IMR-90 (cell line): ENCODE measurements at regions not wholly inside any gene's neighbourhood (a gene's known extent, or its start where the extent isn't known, plus 50 kb on each side); places are given as distances from the start of the nearest gene placed in this dataset.

Source experiments
- ATAC-seq: fragments of 200-7000 bp; cut with Tn5 transposase; 2 replicates; pipeline ENCODE4 v1.9.1; 2020; ENCODE audit warnings: low read depth, mild to moderate bottlenecking, moderate library complexity
- BruUV-seq: library from RNA; stranded (reverse); fragments of 400-500 nt; replicated peaks from 2 replicates; lab custom pipeline; 2021; lab: Mats Ljungman, UMichigan
- CTCF ChIA-PET: fragments of 300-600 bp; formaldehyde crosslinking; extraction: SDS; loops from one replicate; lab custom pipeline; 2021; ENCODE audit warnings: antibody characterized with exemption; lab: Yijun Ruan, JAX
- POLR2A ChIA-PET: fragments of 300-600 bp; sonication (Branson Sonifier 250); formaldehyde crosslinking; loops from one replicate; lab custom pipeline; 2022; ENCODE audit warnings: antibody characterized with exemption; ENCODE audit not compliant: unreplicated experiment; lab: Charles Lee
- DNase-seq: peaks from one replicate; pipeline ENCODE4 v3.0.0; 2013
- H2AFZ ChIP-seq: replicated peaks from 2 replicates; pipeline ENCODE3; 2013; ENCODE audit warnings: low read length, mild to moderate bottlenecking; ENCODE audit not compliant: poor library complexity
- H2AK5ac ChIP-seq: 2 replicates; pipeline ENCODE4 v1.6.1; 2013; ENCODE audit warnings: low read depth, low read length, inconsistent platforms
- H2AK9ac ChIP-seq: replicated peaks from 2 replicates; pipeline ENCODE3; 2013; ENCODE audit warnings: mild to moderate bottlenecking, low read depth, low read length, moderate library complexity; ENCODE audit not compliant: poor library complexity
- H2BK120ac ChIP-seq: 2 replicates; pipeline ENCODE4 v1.6.1; 2013; ENCODE audit warnings: low read depth, low read length, inconsistent platforms
- H2BK15ac ChIP-seq: 3 replicates; pipeline ENCODE4 v1.6.1; 2013; ENCODE audit warnings: low read depth, low read length, inconsistent platforms
- H2BK20ac ChIP-seq: 2 replicates; pipeline ENCODE4 v1.6.1; 2013; ENCODE audit warnings: low read depth, mild to moderate bottlenecking, inconsistent platforms, low read length, moderate library complexity
- H2BK5ac ChIP-seq: 2 replicates; pipeline ENCODE4 v1.6.1; 2013; ENCODE audit warnings: mild to moderate bottlenecking, low read depth, low read length, inconsistent platforms; ENCODE audit not compliant: poor library complexity, severe bottlenecking
- H3K14ac ChIP-seq: replicated peaks from 2 replicates; pipeline ENCODE4 v1.6.1; 2013; ENCODE audit warnings: low read depth, low read length, inconsistent platforms
- H3K18ac ChIP-seq: 2 replicates; pipeline ENCODE4 v1.6.1; 2013; ENCODE audit warnings: low read depth, low read length, control low read depth
- H3K23ac ChIP-seq: 2 replicates; pipeline ENCODE4 v1.6.1; 2013; ENCODE audit warnings: low read depth, low read length, inconsistent platforms
- H3K27ac ChIP-seq: 2 replicates; pipeline ENCODE4 v1.5.1; 2013; ENCODE audit warnings: mild to moderate bottlenecking, control low read depth, low read length; ENCODE audit not compliant: insufficient read depth
- H3K27me3 ChIP-seq: 2 replicates; pipeline ENCODE4 v1.6.1; 2013; ENCODE audit warnings: low read length; ENCODE audit not compliant: control insufficient read depth, insufficient read depth
- H3K36me3 ChIP-seq: 2 replicates; pipeline ENCODE4 v1.6.1; 2013; ENCODE audit warnings: low read length, mixed read lengths; ENCODE audit not compliant: control insufficient read depth, insufficient read depth
- H3K4ac ChIP-seq: 2 replicates; pipeline ENCODE4 v1.6.1; 2013; ENCODE audit warnings: low read depth, low read length, inconsistent platforms
- H3K4me1 ChIP-seq: 2 replicates; pipeline ENCODE4 v1.6.1; 2013; ENCODE audit warnings: low read length, mixed read lengths; ENCODE audit not compliant: control insufficient read depth, insufficient read depth
- H3K4me2 ChIP-seq: 2 replicates; pipeline ENCODE4 v1.6.1; 2013; ENCODE audit warnings: low read depth, mild to moderate bottlenecking, control low read depth, low read length, moderate library complexity
- H3K4me3 ChIP-seq: 2 replicates; pipeline ENCODE4 v1.5.1; 2013; ENCODE audit warnings: low read depth, mild to moderate bottlenecking, control low read depth, low read length, moderate library complexity; ENCODE audit not compliant: insufficient read depth
- H3K56ac ChIP-seq: 2 replicates; pipeline ENCODE4 v1.6.1; 2013; ENCODE audit warnings: low read length, inconsistent platforms; ENCODE audit not compliant: insufficient read depth; ENCODE audit errors: extremely low read depth
- H3K79me1 ChIP-seq, 2 experiments: 2 replicates each; pipeline ENCODE4 v1.6.1; 2013; ENCODE audit warnings: low read length in 2 of 2, inconsistent platforms in 1 of 2, low read depth in 1 of 2
- H3K9ac ChIP-seq: 2 replicates; pipeline ENCODE4 v1.6.1; 2013; ENCODE audit warnings: low read depth, low read length, control low read depth
- H3K9me1 ChIP-seq: 2 replicates; pipeline ENCODE4 v1.6.1; 2013; ENCODE audit warnings: low read length, inconsistent platforms; ENCODE audit not compliant: insufficient read depth
- H3K9me3 ChIP-seq: 2 replicates; pipeline ENCODE4 v1.6.1; 2013; ENCODE audit warnings: low read length; ENCODE audit not compliant: control insufficient read depth, insufficient read depth
- H4K20me1 ChIP-seq: 2 replicates; pipeline ENCODE4 v1.6.1; 2013; ENCODE audit warnings: low read length, inconsistent platforms; ENCODE audit not compliant: insufficient read depth
- H4K5ac ChIP-seq: 2 replicates; pipeline ENCODE4 v1.6.1; 2013; ENCODE audit warnings: mild to moderate bottlenecking, low read depth, low read length, control low read depth
- H4K8ac ChIP-seq, 2 experiments: 2 replicates each; pipeline ENCODE4 v1.6.1; 2013; ENCODE audit warnings: low read depth in 2 of 2, low read length in 2 of 2, control low read depth in 1 of 2, inconsistent platforms in 1 of 2
- H4K91ac ChIP-seq: 2 replicates; pipeline ENCODE4 v1.6.1; 2013; ENCODE audit warnings: low read depth, low read length, inconsistent platforms; ENCODE audit not compliant: insufficient read depth
- RFX5 ChIP-seq: IDR thresholded peaks from 2 replicates; pipeline ENCODE4 v1.8.0; 2012; ENCODE audit warnings: low read depth, mild to moderate bottlenecking, low read length, moderate library complexity
- WGBS, 2 experiments: methylation state at CpG; one replicate each; pipeline versions ENCODE4 v1.1.5 to v1.1.7; 2013; ENCODE audit warnings: missing lambda C conversion rate in 2 of 2; ENCODE audit not compliant: insufficient read length in 1 of 2; ENCODE audit errors: extremely low coverage in 2 of 2; 5-methylcytosine and 5-hydroxymethylcytosine counted together
- dilution Hi-C: fragments of 300-500 bp; cut with HindIII; formaldehyde crosslinking; loops from one replicate; pipeline ENCODE4 v1.14.3; 2018; ENCODE audit warnings: low sequenced_read_pairs; ENCODE audit not compliant: unreplicated experiment
- in situ Hi-C: fragments of 300-500 bp; cut with MboI; formaldehyde crosslinking; loops from 3 replicates; pipeline ENCODE4 v1.14.3; 2019; ENCODE audit warnings: low sequenced_read_pairs, inconsistent platforms, mixed read lengths
- intact Hi-C: fragments of 100-400 bp; cut with micrococcal nuclease; formaldehyde crosslinking; loops from 2 replicates; pipeline ENCODE4 v1.10.0; 2022

GRCh38 chr12:31227401-31227981 lies 98.5 kb downstream of the SINHCAF start:
- no peak overlapping the region for H3K9ac ChIP-seq
- H2AFZ ChIP-seq: no peak overlapping the region
- peaks cover 28% of the 10 kb centered on the region for H3K27me3 ChIP-seq
- no peak overlapping the region; the same call in 1 of the 2 replicates for H3K56ac ChIP-seq
- H2BK20ac ChIP-seq: no peak overlapping the region
- no peak overlapping the region for H3K18ac ChIP-seq
- no peaks in the 10 kb centered on the region for H3K9me1 ChIP-seq
- WGBS, 2 experiments: 80% methylated on average over 5 of the region's 12 CpGs; no CpG with 5 or more reads in 1 of the 2 experiments
- H3K4ac ChIP-seq: no peak overlapping the region
- no peaks in the 10 kb centered on the region for H3K4me1 ChIP-seq
- H3K4me3 ChIP-seq: no peak overlapping the region
- no peak overlapping the region for H3K27ac ChIP-seq
- DNase-seq: no peak
- ChIA-PET POLR2A (no interaction called here), CTCF (no interaction called here)
- intact Hi-C loops: no loop called here
- H3K36me3 ChIP-seq: no peaks in the 10 kb centered on the region
- no peak for TF ChIP-seq RFX5
- no peaks in the 10 kb centered on the region for H3K79me1 ChIP-seq
- no peak overlapping the region for H2BK5ac ChIP-seq
- no peak overlapping the region for H3K23ac ChIP-seq
- H4K20me1 ChIP-seq: no peaks in the 10 kb centered on the region
- peaks cover 7% of the 10 kb centered on the region for H3K9me3 ChIP-seq
- no peak for ATAC-seq
- H3K4me2 ChIP-seq: no peak overlapping the region
- in situ Hi-C loops: no loop called here
- dilution Hi-C loops: no loop called here
- no peak overlapping the region for H2AK9ac ChIP-seq
- BruUV-seq: no TSS peak
- H4K8ac ChIP-seq: no peak overlapping the region
- H4K91ac ChIP-seq: no peak overlapping the region
- H2BK120ac ChIP-seq: no peak overlapping the region
- H4K5ac ChIP-seq: no peak overlapping the region
- H3K14ac ChIP-seq: no peak overlapping the region
- no peak overlapping the region for H2BK15ac ChIP-seq
- no peak overlapping the region for H2AK5ac ChIP-seq
